ENCODE measurements at regions not wholly inside any gene's neighbourhood (a gene's known extent, or its start where the extent isn't known, plus 50 kb on each side); places are given as distances from the start of the nearest gene placed in this dataset.

DNA sequence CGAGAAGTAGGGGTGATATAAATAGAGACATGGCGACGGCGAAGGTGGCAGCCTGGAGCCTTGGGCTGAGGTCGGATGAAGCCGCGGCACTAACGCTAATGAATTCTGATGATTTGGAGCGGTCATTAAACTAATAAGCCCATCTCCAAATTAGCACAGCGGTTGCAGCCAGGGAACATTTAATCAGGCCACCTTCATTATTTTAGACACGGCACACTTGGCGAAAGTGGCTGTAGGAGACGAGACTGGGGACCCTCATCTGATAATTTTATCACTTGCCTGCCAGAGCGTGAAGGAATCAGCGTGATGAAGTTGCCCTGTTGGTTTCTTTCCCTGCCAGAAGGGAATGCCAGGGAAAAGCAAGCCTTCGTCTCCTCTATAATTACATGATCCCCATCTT lies 664.3 kb upstream of the TBX3 start:
- TF ChIP-seq GATA2 (IDR thresholded peaks at IDR 0.05; ENCODE audit: low read depth, low read length) (no peak), GATA3 (IDR thresholded peaks at IDR 0.05; ENCODE audit: low read depth, low read length) (no peak)
